Lower leg skin (tissue), 4 donors: ENCODE measurements at regions not wholly inside any gene's neighbourhood (a gene's known extent, or its start where the extent isn't known, plus 50 kb on each side); places are given as distances from the start of the nearest gene placed in this dataset.

ENCODE experiments used
- DNase-seq, 2 donors: peaks; one replicate each; pipeline ENCODE4 v3.0.0-alpha.2; 2019; ENCODE audit warnings: low spot score in 2 of 2
- H3K4me3 ChIP-seq: fragments of 200-600 bp; sonication (generic); 2 replicates; pipeline ENCODE4 v1.5.1; 2017; ENCODE audit warnings: mild to moderate bottlenecking, low read depth; ENCODE audit not compliant: poor library complexity, severe bottlenecking
- POLR2A ChIP-seq, 2 donors: fragments of 450-650 bp; IDR thresholded peaks; one replicate each; pipeline ENCODE4 v1.6.1; 2016 to 2017; ENCODE audit warnings: antibody characterized with exemption in 2 of 2, mild to moderate bottlenecking in 1 of 2, moderate library complexity in 1 of 2
- WGBS, 2 donors: methylation state at CpG; one replicate each; pipeline ENCODE4 v1.1.5; 2018; 5-methylcytosine and 5-hydroxymethylcytosine counted together
- intact Hi-C: fragments of 100-400 bp; cut with DNase I; formaldehyde crosslinking; loops from one replicate; pipeline ENCODE4 v1.15.0; 2023; ENCODE audit warnings: low total_unique reads
- TF ChIP-seq, protein P1 (sequence below), 3 donors: fragments of 450-650 bp; IDR thresholded peaks; one replicate each; pipeline ENCODE4 v1.5.1; 2016; ENCODE audit warnings: antibody characterized with exemption in 3 of 3, mild to moderate bottlenecking in 3 of 3, moderate library complexity in 2 of 3

DNA sequence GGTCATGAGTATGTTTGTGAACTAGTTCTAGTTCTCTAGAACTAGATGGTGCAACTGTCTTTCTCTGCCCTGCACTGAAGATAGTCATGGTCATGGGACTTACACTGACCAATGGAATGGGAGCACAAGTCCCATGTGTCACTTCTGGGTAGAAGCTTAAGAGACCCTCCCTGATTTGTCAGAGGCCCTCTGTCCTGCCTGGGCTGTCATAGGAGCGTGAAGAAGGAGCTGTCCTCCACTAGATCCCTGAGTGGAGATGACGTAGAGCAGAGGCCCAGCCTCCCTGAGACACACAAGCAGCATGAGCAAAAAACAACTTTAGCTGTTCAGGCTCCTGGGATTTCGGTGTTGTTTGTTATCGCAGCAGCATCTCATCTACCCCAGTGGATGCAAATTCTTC is 514.5 kb downstream of the PREX1 start:
- intact Hi-C loops = no loop called here
- DNase-seq = no peak
- WGBS, 2 donors = 92 to 93% methylated on average over 4 of the region's 4 CpGs
- H3K4me3 ChIP-seq = no peak overlapping the region
- TF ChIP-seq POLR2A (IDR thresholded peaks at IDR 0.05) = no peak
- TF ChIP-seq, protein P1, sequence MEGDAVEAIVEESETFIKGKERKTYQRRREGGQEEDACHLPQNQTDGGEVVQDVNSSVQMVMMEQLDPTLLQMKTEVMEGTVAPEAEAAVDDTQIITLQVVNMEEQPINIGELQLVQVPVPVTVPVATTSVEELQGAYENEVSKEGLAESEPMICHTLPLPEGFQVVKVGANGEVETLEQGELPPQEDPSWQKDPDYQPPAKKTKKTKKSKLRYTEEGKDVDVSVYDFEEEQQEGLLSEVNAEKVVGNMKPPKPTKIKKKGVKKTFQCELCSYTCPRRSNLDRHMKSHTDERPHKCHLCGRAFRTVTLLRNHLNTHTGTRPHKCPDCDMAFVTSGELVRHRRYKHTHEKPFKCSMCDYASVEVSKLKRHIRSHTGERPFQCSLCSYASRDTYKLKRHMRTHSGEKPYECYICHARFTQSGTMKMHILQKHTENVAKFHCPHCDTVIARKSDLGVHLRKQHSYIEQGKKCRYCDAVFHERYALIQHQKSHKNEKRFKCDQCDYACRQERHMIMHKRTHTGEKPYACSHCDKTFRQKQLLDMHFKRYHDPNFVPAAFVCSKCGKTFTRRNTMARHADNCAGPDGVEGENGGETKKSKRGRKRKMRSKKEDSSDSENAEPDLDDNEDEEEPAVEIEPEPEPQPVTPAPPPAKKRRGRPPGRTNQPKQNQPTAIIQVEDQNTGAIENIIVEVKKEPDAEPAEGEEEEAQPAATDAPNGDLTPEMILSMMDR (IDR thresholded peaks at IDR 0.05) = no peak

DNA sequence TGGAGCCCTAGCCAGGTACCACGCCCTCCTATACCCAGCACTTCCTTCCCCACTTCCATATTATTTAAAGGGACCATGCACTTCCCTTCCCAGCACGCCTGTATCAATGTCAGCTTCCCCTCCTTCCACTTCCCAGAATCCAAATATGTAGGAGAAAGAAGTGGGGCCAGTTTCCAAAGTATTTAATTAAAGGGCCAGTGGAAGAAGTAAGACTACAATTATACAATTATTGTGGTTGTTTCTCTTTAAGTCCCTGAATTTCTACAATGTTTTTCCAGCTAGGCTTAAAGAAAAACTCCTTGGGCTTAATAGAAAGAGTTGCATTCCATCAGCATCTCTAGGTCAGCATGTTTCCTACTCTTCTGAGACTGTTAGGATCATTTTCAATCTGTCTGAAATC is 515.8 kb downstream of the PREX1 start:
- intact Hi-C loops = no loop called here
- no peak for DNase-seq
- WGBS, 2 donors = 61 to 65% methylated on average over 2 of the region's 2 CpGs
- TF ChIP-seq POLR2A (IDR thresholded peaks at IDR 0.05) = no peak
- TF ChIP-seq, protein P1 (IDR thresholded peaks at IDR 0.05) = no peak
- no peak overlapping the region for H3K4me3 ChIP-seq

DNA sequence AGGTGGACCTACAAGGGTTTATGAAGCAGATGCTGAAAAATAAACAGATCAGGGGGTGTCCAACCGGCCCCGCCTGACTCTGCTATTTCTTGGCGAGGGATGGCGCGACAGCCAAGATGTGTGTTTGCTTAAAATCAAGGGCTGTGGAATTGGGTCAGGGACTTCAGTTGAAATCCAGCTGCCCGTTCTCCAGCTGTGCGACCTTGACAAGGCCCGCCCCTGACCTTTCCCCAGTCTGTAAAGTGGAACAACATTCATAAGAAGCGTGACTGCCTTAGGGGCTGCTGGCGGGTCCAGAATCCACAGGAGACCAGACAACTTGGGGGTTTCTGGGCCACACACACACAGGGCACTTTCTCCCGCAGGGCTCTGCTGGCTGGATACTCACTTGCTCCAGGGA is 517.5 kb downstream of the PREX1 start:
- intact Hi-C loops = no loop called here
- 86 to 96% methylated on average over 11 of the region's 11 CpGs for WGBS, 2 donors
- no peak for DNase-seq
- TF ChIP-seq, protein P1 (IDR thresholded peaks at IDR 0.05) = no peak
- TF ChIP-seq POLR2A (IDR thresholded peaks at IDR 0.05) = no peak
- no peak overlapping the region for H3K4me3 ChIP-seq

DNA sequence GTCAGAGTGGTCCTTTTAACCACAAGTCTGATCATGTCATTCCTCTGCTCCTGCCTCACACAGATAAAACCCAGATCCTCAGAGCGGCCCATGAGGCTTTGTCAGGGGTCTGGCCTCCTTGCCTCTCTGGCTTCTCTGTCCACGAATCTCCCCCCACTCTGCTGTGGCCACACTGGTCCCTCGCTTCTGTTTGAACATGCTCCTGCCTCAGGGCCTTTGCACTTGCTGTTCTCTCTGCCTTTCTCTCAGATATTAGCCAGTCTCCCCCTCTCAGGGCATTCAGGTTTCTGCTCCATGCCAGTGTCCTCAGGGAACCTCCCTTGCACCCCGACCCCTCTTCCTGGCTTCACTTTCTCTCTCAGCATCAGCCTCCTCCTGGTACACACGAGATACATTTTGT is 518.5 kb downstream of the PREX1 start:
- intact Hi-C loops = no loop called here
- no peak for DNase-seq
- TF ChIP-seq, protein P1 (IDR thresholded peaks at IDR 0.05) = no peak
- no peak for TF ChIP-seq POLR2A (IDR thresholded peaks at IDR 0.05)
- 82 to 90% methylated on average over 5 of the region's 5 CpGs for WGBS, 2 donors
- no peak overlapping the region for H3K4me3 ChIP-seq

DNA sequence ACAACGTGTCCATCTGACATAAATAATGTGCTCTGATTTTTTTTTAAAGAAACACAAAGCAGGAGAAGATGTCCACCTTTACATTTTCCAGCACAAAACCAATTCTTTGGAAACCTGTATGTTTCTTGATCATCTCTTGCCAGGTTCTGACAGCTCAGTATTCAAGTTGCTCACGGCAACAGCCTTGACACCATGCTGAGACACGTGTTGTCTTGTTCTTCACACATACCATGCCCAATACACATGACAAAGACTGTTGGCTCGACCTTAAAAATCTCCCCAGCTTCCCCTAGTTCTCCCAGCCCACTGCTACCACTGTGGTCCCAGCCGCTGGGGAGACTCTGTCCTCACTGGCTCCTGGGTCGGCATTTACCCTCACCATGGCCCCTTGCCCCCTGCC is 518.9 kb downstream of the PREX1 start:
- no peak for DNase-seq
- intact Hi-C loops = no loop called here
- TF ChIP-seq POLR2A (IDR thresholded peaks at IDR 0.05) = no peak
- TF ChIP-seq, protein P1 (IDR thresholded peaks at IDR 0.05) = no peak
- WGBS, 2 donors = 30 to 34% methylated on average over 6 of the region's 6 CpGs
- H3K4me3 ChIP-seq = no peak overlapping the region

DNA sequence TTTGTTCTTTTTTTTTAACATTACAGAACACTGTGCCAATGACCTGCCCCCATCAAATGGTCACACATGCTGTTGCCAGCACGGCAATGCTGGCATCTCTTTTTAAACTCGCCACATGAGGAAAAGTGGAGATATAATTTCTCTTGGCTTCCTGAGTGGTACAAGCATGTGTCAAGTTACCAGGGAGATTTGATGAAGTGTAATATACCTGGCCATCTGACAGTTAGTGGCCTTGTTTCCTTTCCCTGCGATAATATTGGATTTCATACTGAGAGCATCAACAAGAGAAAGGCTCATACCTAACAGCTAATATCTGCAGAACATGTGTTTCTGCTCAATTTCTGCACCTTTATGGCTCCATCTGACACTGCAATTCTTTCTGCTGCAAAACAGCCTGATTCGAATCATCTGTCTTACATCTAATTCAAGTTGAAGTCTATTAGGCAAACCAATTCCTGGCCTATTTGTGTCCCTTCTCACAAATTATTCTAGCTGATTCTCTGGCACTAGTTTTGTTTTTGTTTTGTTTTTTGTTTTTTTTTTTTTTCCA is 519.5 kb downstream of the PREX1 start:
- intact Hi-C loops = no loop called here

More for the DNA sequence above, 519.5 kb downstream of the PREX1 start:
- TF ChIP-seq, protein P1 (IDR thresholded peaks at IDR 0.05) = no peak
- no peak for TF ChIP-seq POLR2A (IDR thresholded peaks at IDR 0.05)
- DNase-seq = no peak
- no peak overlapping the region for H3K4me3 ChIP-seq
- 64 to 67% methylated on average over 4 of the region's 4 CpGs for WGBS, 2 donors
